Neural cell (in vitro differentiated cells): ENCODE measurements at regions not wholly inside any gene's neighbourhood (a gene's known extent, or its start where the extent isn't known, plus 50 kb on each side); places are given as distances from the start of the nearest gene placed in this dataset.
"Not testable (repeated sequence)": the region's sequence is repeated elsewhere in the genome, so short reads cannot be mapped to it uniquely, and the experiment has no call there.

Experiments
- H2AFZ ChIP-seq: fragments of 200-600, 300-800 bp; sonication (generic), shearing (Covaris generic); 2 replicates; pipeline ENCODE4 v1.6.0; 2014; ENCODE audit warnings: low read depth, mild to moderate bottlenecking, antibody characterized with exemption, low read length, moderate library complexity
- H3F3A ChIP-seq: fragments of 200-600 bp; shearing (Covaris generic); 2 replicates; pipeline ENCODE4 v1.6.1; 2016; ENCODE audit warnings: mild to moderate bottlenecking, moderate library complexity, mixed read lengths, antibody characterized with exemption, low read length; ENCODE audit not compliant: insufficient read depth, poor library complexity, severe bottlenecking
- H3K27ac ChIP-seq: fragments of 200-600, 300-800 bp; sonication (generic), shearing (Covaris generic); 2 replicates; pipeline ENCODE4 v1.5.1; 2014; ENCODE audit warnings: mild to moderate bottlenecking, low read length, moderate library complexity
- H3K27me3 ChIP-seq: fragments of 300-800, 200-600 bp; sonication (generic), shearing (Covaris generic); 2 replicates; pipeline ENCODE4 v1.6.0; 2014; ENCODE audit warnings: mild to moderate bottlenecking, low read depth, low read length, moderate library complexity; ENCODE audit not compliant: insufficient read depth
- H3K36me3 ChIP-seq: fragments of 300-800, 200-600 bp; sonication (generic), shearing (Covaris generic); 2 replicates; pipeline ENCODE4 v1.5.1; 2014; ENCODE audit warnings: mild to moderate bottlenecking, antibody characterized with exemption, low read length, moderate library complexity; ENCODE audit not compliant: insufficient read depth
- H3K4me2 ChIP-seq: fragments of 300-800, 200-600 bp; sonication (generic), shearing (Covaris generic); 2 replicates; pipeline ENCODE4 v1.6.0; 2014; ENCODE audit warnings: mild to moderate bottlenecking, low read length
- H3K4me3 ChIP-seq: fragments of 300-800, 200-600 bp; sonication (generic), shearing (Covaris generic); 2 replicates; pipeline ENCODE4 v1.5.1; 2014; ENCODE audit warnings: mild to moderate bottlenecking, low read length, moderate library complexity
- H3K79me2 ChIP-seq: fragments of 200-600 bp; shearing (Covaris generic); replicated peaks from 2 replicates; pipeline ENCODE4 v1.6.0; 2014; ENCODE audit warnings: mild to moderate bottlenecking, low read length, moderate library complexity; ENCODE audit not compliant: insufficient read depth
- H3K9ac ChIP-seq: fragments of 300-800, 200-600 bp; sonication (generic), shearing (Covaris generic); 2 replicates; pipeline ENCODE4 v1.6.1; 2016; ENCODE audit warnings: mild to moderate bottlenecking, low read length, mixed read lengths
- H3K9me2 ChIP-seq: fragments of 200-600 bp; shearing (Covaris generic); 2 replicates; pipeline ENCODE4 v1.6.1; 2016; ENCODE audit warnings: mild to moderate bottlenecking, low read length, mixed read lengths; ENCODE audit not compliant: insufficient read depth
- H3K9me3 ChIP-seq: fragments of 200-600, 300-800 bp; sonication (generic), shearing (Covaris generic); 2 replicates; pipeline ENCODE4 v1.6.1; 2016; ENCODE audit warnings: mild to moderate bottlenecking, mixed run types, low read length, moderate library complexity, mixed read lengths
- H4K20me1 ChIP-seq: fragments of 200-600 bp; shearing (Covaris generic); 2 replicates; pipeline ENCODE4 v1.6.1; 2016; ENCODE audit warnings: mild to moderate bottlenecking, mixed run types; ENCODE audit not compliant: insufficient read depth
- CTCF ChIP-seq: fragments of 450-650 bp; IDR thresholded peaks from 2 replicates; pipeline ENCODE4 v1.5.1; 2014; ENCODE audit warnings: antibody characterized with exemption, mild to moderate bottlenecking, moderate library complexity; ENCODE audit not compliant: poor library complexity, severe bottlenecking
- EP300 ChIP-seq: fragments of 450-650 bp; conservative IDR thresholded peaks from 2 replicates; pipeline ENCODE4 v1.6.1; 2014; ENCODE audit warnings: antibody characterized with exemption, mild to moderate bottlenecking, moderate library complexity; ENCODE audit not compliant: poor library complexity, severe bottlenecking
- EZH2 ChIP-seq: fragments of 200-600, 300-800 bp; shearing (Covaris generic), sonication (generic); IDR thresholded peaks from 2 replicates; pipeline ENCODE4 v1.6.1; 2014; ENCODE audit warnings: antibody characterized with exemption, low read length, borderline replicate concordance, mild to moderate bottlenecking; ENCODE audit not compliant: insufficient read depth, poor library complexity, severe bottlenecking
- MXI1 ChIP-seq: fragments of 450-650 bp; conservative IDR thresholded peaks from 2 replicates; pipeline ENCODE4 v1.6.1; 2014; ENCODE audit warnings: antibody characterized with exemption, mild to moderate bottlenecking; ENCODE audit not compliant: poor library complexity, severe bottlenecking
- POLR2AphosphoS5 ChIP-seq: IDR thresholded peaks from 2 replicates; pipeline ENCODE4 v1.6.1; 2012
- RAD21 ChIP-seq: fragments of 450-650 bp; conservative IDR thresholded peaks from 2 replicates; pipeline ENCODE4 v1.6.1; 2014; ENCODE audit warnings: antibody characterized with exemption, mild to moderate bottlenecking, moderate library complexity
- REST ChIP-seq: IDR thresholded peaks from 2 replicates; pipeline ENCODE4 v1.6.1; 2012; ENCODE audit warnings: borderline replicate concordance
- SMC3 ChIP-seq: fragments of 450-650 bp; conservative IDR thresholded peaks from 2 replicates; pipeline ENCODE4 v1.6.1; 2014; ENCODE audit warnings: antibody characterized with exemption, mild to moderate bottlenecking, moderate library complexity; ENCODE audit not compliant: poor library complexity
- TAF1 ChIP-seq: IDR thresholded peaks from 2 replicates; pipeline ENCODE4 v1.6.1; 2012; ENCODE audit warnings: low read depth

GRCh38 chr1:232868793-232869491 is 63.7 kb downstream of the MAP10 start:
- Histone ChIP-seq H2AFZ (no peak overlapping the region), H3F3A (no peaks in the 10 kb centered on the region)

GRCh38 chr1:232871291-232871969 is 66.2 kb downstream of the MAP10 start:
- not testable (repeated sequence) for H3K36me3 ChIP-seq, H3K9me3 ChIP-seq, H3K4me3 ChIP-seq, H3K27ac ChIP-seq, H2AFZ ChIP-seq, H3F3A ChIP-seq, H3K4me2 ChIP-seq, H3K9ac ChIP-seq, H3K9me2 ChIP-seq, H3K27me3 ChIP-seq, H4K20me1 ChIP-seq, H3K79me2 ChIP-seq

More at GRCh38 chr1:232868793-232869491, 63.7 kb downstream of the MAP10 start:
- no peaks in the 10 kb centered on the region for H3K27me3 ChIP-seq
- no peak overlapping the region for H3K9ac ChIP-seq
- no peaks in the 10 kb centered on the region for H3K79me2 ChIP-seq
- no peak overlapping the region for H3K4me2 ChIP-seq
- TF ChIP-seq REST (no peak), TAF1 (no peak), EZH2 (no peak), POLR2AphosphoS5 (no peak), EP300 (no peak), SMC3 (no peak), MXI1 (no peak), CTCF (no peak), RAD21 (no peak)
- H3K9me2 ChIP-seq: no peaks in the 10 kb centered on the region
- H3K9me3 ChIP-seq: no peaks in the 10 kb centered on the region
- no peaks in the 10 kb centered on the region for H4K20me1 ChIP-seq
- no peak overlapping the region for H3K27ac ChIP-seq
- H3K36me3 ChIP-seq: no peaks in the 10 kb centered on the region
- H3K4me3 ChIP-seq: no peak overlapping the region
